Loucy (cell line): ENCODE measurements at regions not wholly inside any gene's neighbourhood (a gene's known extent, or its start where the extent isn't known, plus 50 kb on each side); places are given as distances from the start of the nearest gene placed in this dataset.

Experiments
- EZH2phosphoT487 ChIP-seq: fragments of 200-600 bp; IDR thresholded peaks from 2 replicates; pipeline ENCODE4 v1.6.1; 2018; ENCODE audit warnings: antibody characterized with exemption, mild to moderate bottlenecking, moderate library complexity, borderline replicate concordance
- TF ChIP-seq, protein P1 (sequence below): fragments of 200-600 bp; sonication (generic); conservative IDR thresholded peaks from 2 replicates; pipeline ENCODE4 v1.5.1; 2014; ENCODE audit warnings: mild to moderate bottlenecking, antibody characterized with exemption, low read length

DNA sequence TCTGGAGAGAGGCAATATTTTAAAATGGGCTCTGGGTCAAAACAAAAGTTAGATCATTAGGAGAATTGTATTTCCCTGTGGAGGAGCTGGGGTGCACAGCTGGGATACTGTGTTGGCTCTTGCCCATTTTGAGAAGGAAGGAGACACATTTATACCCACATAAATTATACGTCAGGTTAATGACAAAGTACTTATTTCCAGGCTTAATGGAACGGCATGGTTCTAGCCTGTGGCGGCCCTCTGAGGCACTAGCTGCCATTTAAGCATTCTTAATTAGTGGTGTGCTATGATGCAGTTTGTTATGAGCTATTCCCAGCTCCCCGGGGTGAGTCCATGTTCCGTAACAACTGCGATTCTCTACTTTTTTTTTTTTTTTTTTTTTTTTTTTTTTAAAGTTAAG is 193.5 kb downstream of the SEC23IP start:
- TF ChIP-seq, protein P1, sequence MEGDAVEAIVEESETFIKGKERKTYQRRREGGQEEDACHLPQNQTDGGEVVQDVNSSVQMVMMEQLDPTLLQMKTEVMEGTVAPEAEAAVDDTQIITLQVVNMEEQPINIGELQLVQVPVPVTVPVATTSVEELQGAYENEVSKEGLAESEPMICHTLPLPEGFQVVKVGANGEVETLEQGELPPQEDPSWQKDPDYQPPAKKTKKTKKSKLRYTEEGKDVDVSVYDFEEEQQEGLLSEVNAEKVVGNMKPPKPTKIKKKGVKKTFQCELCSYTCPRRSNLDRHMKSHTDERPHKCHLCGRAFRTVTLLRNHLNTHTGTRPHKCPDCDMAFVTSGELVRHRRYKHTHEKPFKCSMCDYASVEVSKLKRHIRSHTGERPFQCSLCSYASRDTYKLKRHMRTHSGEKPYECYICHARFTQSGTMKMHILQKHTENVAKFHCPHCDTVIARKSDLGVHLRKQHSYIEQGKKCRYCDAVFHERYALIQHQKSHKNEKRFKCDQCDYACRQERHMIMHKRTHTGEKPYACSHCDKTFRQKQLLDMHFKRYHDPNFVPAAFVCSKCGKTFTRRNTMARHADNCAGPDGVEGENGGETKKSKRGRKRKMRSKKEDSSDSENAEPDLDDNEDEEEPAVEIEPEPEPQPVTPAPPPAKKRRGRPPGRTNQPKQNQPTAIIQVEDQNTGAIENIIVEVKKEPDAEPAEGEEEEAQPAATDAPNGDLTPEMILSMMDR = no peak
- TF ChIP-seq EZH2phosphoT487 = no peak
